Effector CD8-positive, alpha-beta T cell (primary cell): ENCODE measurements at regions not wholly inside any gene's neighbourhood (a gene's known extent, or its start where the extent isn't known, plus 50 kb on each side); places are given as distances from the start of the nearest gene placed in this dataset.

Experiments used
- DNase-seq: peaks from one replicate; lab custom pipeline; 2025; lab: John Stamatoyannopoulos, UW

- no peak for DNase-seq
These were observed 214.4 kb downstream of the ERMARD start for GRCh38 chr6:169965657-169966311.

- no peak for DNase-seq
These were observed 213.8 kb downstream of the ERMARD start for GRCh38 chr6:169965239-169965638.

GRCh38 chr6:169964486-169965180 lies 213.2 kb downstream of the ERMARD start:
- no peak for DNase-seq

- no peak for DNase-seq
These were observed 212.3 kb downstream of the ERMARD start for GRCh38 chr6:169963581-169964297.

- DNase-seq = no peak
These were observed 211.4 kb downstream of the ERMARD start for GRCh38 chr6:169962604-169963469.

GRCh38 chr6:169961772-169962561 lies 210.5 kb downstream of the ERMARD start:
- no peak for DNase-seq

- DNase-seq = no peak
These were observed 209.6 kb downstream of the ERMARD start for GRCh38 chr6:169960886-169961611.

GRCh38 chr6:169960521-169960885 lies 209.1 kb downstream of the ERMARD start:
- no peak for DNase-seq

GRCh38 chr6:169960003-169960344 lies 208.6 kb downstream of the ERMARD start:
- no peak for DNase-seq

GRCh38 chr6:169959136-169960002 lies 207.9 kb downstream of the ERMARD start:
- DNase-seq = peak; percentile 33

- DNase-seq = no peak
These were observed 207.1 kb downstream of the ERMARD start for GRCh38 chr6:169958510-169958909.

GRCh38 chr6:169957351-169957963 lies 206.0 kb downstream of the ERMARD start:
- DNase-seq = no peak

GRCh38 chr6:169956580-169956979 lies 205.2 kb downstream of the ERMARD start:
- DNase-seq = no peak

GRCh38 chr6:169955731-169956437 lies 204.5 kb downstream of the ERMARD start:
- DNase-seq = no peak

- no peak for DNase-seq
These were observed 203.6 kb downstream of the ERMARD start for GRCh38 chr6:169954977-169955376.

- DNase-seq = no peak
These were observed 202.3 kb downstream of the ERMARD start for GRCh38 chr6:169953686-169954085.

- no peak for DNase-seq
These were observed 199.1 kb downstream of the ERMARD start for GRCh38 chr6:169950558-169950957.

- no peak for DNase-seq
These were observed 198.2 kb downstream of the ERMARD start for GRCh38 chr6:169949511-169950097.
